ENCODE measurements at regions not wholly inside any gene's neighbourhood (a gene's known extent, or its start where the extent isn't known, plus 50 kb on each side); places are given as distances from the start of the nearest gene placed in this dataset.

GRCh38 chr15:85905751-85906450 lies 111.2 kb upstream of the KLHL25 start:
- peaks cover 6% of the 10 kb centered on the region for H3K27me3 Mint-ChIP-seq
- H3K27ac Mint-ChIP-seq = no peak overlapping the region
- no peak for DNase-seq
- H3K4me3 Mint-ChIP-seq = no peak overlapping the region
- intact Hi-C loops (cut with micrococcal nuclease) = no loop called here
- H3K4me1 Mint-ChIP-seq = no peaks in the 10 kb centered on the region
- H3K9me3 Mint-ChIP-seq = no peaks in the 10 kb centered on the region
- no peaks in the 10 kb centered on the region for H3K36me3 Mint-ChIP-seq (ENCODE audit: low read depth)

GRCh38 chr15:85906640-85907039 lies 111.9 kb upstream of the KLHL25 start:
- H3K36me3 Mint-ChIP-seq (ENCODE audit: low read depth) = no peaks in the 10 kb centered on the region
- H3K4me1 Mint-ChIP-seq = no peaks in the 10 kb centered on the region
- H3K27ac Mint-ChIP-seq = no peak overlapping the region
- peaks cover 6% of the 10 kb centered on the region for H3K27me3 Mint-ChIP-seq
- no peak for DNase-seq
- intact Hi-C loops (cut with micrococcal nuclease) = no loop called here
- no peaks in the 10 kb centered on the region for H3K9me3 Mint-ChIP-seq
- H3K4me3 Mint-ChIP-seq = no peak overlapping the region

- H3K36me3 Mint-ChIP-seq (ENCODE audit: low read depth) = no peaks in the 10 kb centered on the region
- DNase-seq = no peak
- H3K4me1 Mint-ChIP-seq = no peaks in the 10 kb centered on the region
- H3K27ac Mint-ChIP-seq = no peak overlapping the region
- no peaks in the 10 kb centered on the region for H3K9me3 Mint-ChIP-seq
- no peak overlapping the region for H3K4me3 Mint-ChIP-seq
- intact Hi-C loops (cut with micrococcal nuclease) = no loop called here
- peaks cover 6% of the 10 kb centered on the region for H3K27me3 Mint-ChIP-seq
These were observed 116.1 kb upstream of the KLHL25 start for GRCh38 chr15:85910834-85911233.

GRCh38 chr15:85913461-85913860 lies 118.7 kb upstream of the KLHL25 start:
- no peaks in the 10 kb centered on the region for H3K9me3 Mint-ChIP-seq
- no peak overlapping the region for H3K27ac Mint-ChIP-seq
- intact Hi-C loops (cut with micrococcal nuclease) = no loop called here

GRCh38 chr15:85920956-85921355 lies 126.2 kb upstream of the KLHL25 start:
- no peaks in the 10 kb centered on the region for H3K36me3 Mint-ChIP-seq (ENCODE audit: low read depth)
- H3K9me3 Mint-ChIP-seq = no peaks in the 10 kb centered on the region
- intact Hi-C loops (cut with micrococcal nuclease) = no loop called here
- H3K4me3 Mint-ChIP-seq = no peak overlapping the region
- H3K27me3 Mint-ChIP-seq = peaks cover 8% of the 10 kb centered on the region
- no peaks in the 10 kb centered on the region for H3K4me1 Mint-ChIP-seq
- H3K27ac Mint-ChIP-seq = no peak overlapping the region
- DNase-seq = no peak

More at GRCh38 chr15:85913461-85913860, 118.7 kb upstream of the KLHL25 start:
- Mint-ChIP-seq H3K4me1 (no peaks in the 10 kb centered on the region), H3K36me3 (ENCODE audit: low read depth) (no peaks in the 10 kb centered on the region), H3K27me3 (peaks cover 7% of the 10 kb centered on the region), H3K4me3 (no peak overlapping the region)
- DNase-seq = no peak

- H3K36me3 Mint-ChIP-seq (ENCODE audit: low read depth) = no peaks in the 10 kb centered on the region
- peaks cover 3% of the 10 kb centered on the region for H3K4me1 Mint-ChIP-seq
- intact Hi-C loops (cut with micrococcal nuclease) = no loop called here
- DNase-seq = no peak
- no peak overlapping the region for H3K4me3 Mint-ChIP-seq
- no peaks in the 10 kb centered on the region for H3K9me3 Mint-ChIP-seq
- peaks cover 3% of the 10 kb centered on the region for H3K27me3 Mint-ChIP-seq
- H3K27ac Mint-ChIP-seq = no peak overlapping the region
These were observed 129.4 kb upstream of the KLHL25 start for GRCh38 chr15:85924088-85924487.

GRCh38 chr15:85925649-85926237 lies 131.0 kb upstream of the KLHL25 start:
- no peaks in the 10 kb centered on the region for H3K36me3 Mint-ChIP-seq (ENCODE audit: low read depth)
- no peak overlapping the region for H3K4me3 Mint-ChIP-seq
- H3K27me3 Mint-ChIP-seq = peaks cover 7% of the 10 kb centered on the region
- H3K27ac Mint-ChIP-seq = no peak overlapping the region
- no peak for DNase-seq
- intact Hi-C loops (cut with micrococcal nuclease) = no loop called here
- peaks cover 3% of the 10 kb centered on the region for H3K4me1 Mint-ChIP-seq
- no peaks in the 10 kb centered on the region for H3K9me3 Mint-ChIP-seq

GRCh38 chr15:85926834-85927233 lies 132.1 kb upstream of the KLHL25 start:
- no peaks in the 10 kb centered on the region for H3K36me3 Mint-ChIP-seq (ENCODE audit: low read depth)
- DNase-seq = no peak
- H3K4me1 Mint-ChIP-seq = peaks cover 3% of the 10 kb centered on the region
- no peak overlapping the region for H3K4me3 Mint-ChIP-seq
- H3K27ac Mint-ChIP-seq = no peak overlapping the region
- intact Hi-C loops (cut with micrococcal nuclease) = no loop called here
- H3K27me3 Mint-ChIP-seq = peaks cover 7% of the 10 kb centered on the region
- H3K9me3 Mint-ChIP-seq = no peaks in the 10 kb centered on the region

GRCh38 chr15:85927931-85928537 lies 133.3 kb upstream of the KLHL25 start:
- no peak overlapping the region for H3K4me3 Mint-ChIP-seq
- H3K27ac Mint-ChIP-seq = no peak overlapping the region
- intact Hi-C loops (cut with micrococcal nuclease) = no loop called here
- peaks cover 7% of the 10 kb centered on the region for H3K27me3 Mint-ChIP-seq
- H3K4me1 Mint-ChIP-seq = peaks cover 3% of the 10 kb centered on the region
- H3K9me3 Mint-ChIP-seq = no peaks in the 10 kb centered on the region
- DNase-seq = no peak
- no peaks in the 10 kb centered on the region for H3K36me3 Mint-ChIP-seq (ENCODE audit: low read depth)

- H3K4me3 Mint-ChIP-seq = no peak overlapping the region
- DNase-seq = no peak
- H3K9me3 Mint-ChIP-seq = no peaks in the 10 kb centered on the region
- no peak overlapping the region for H3K27ac Mint-ChIP-seq
- no peaks in the 10 kb centered on the region for H3K36me3 Mint-ChIP-seq (ENCODE audit: low read depth)
- intact Hi-C loops (cut with micrococcal nuclease) = no loop called here
- peaks cover 3% of the 10 kb centered on the region for H3K4me1 Mint-ChIP-seq
- peaks cover 6% of the 10 kb centered on the region for H3K27me3 Mint-ChIP-seq
These were observed 135.1 kb upstream of the KLHL25 start for GRCh38 chr15:85929786-85930185.

- intact Hi-C loops (cut with micrococcal nuclease) = no loop called here
- H3K4me1 Mint-ChIP-seq = peaks cover 3% of the 10 kb centered on the region
- H3K27ac Mint-ChIP-seq = no peak overlapping the region
- DNase-seq = no peak
- H3K4me3 Mint-ChIP-seq = no peak overlapping the region
- no peaks in the 10 kb centered on the region for H3K36me3 Mint-ChIP-seq (ENCODE audit: low read depth)
- H3K9me3 Mint-ChIP-seq = no peaks in the 10 kb centered on the region
- H3K27me3 Mint-ChIP-seq = peaks cover 7% of the 10 kb centered on the region
These were observed 137.7 kb upstream of the KLHL25 start for GRCh38 chr15:85932391-85932790.

- Mint-ChIP-seq H3K27me3 (peaks cover 4% of the 10 kb centered on the region), H3K36me3 (ENCODE audit: low read depth) (no peaks in the 10 kb centered on the region), H3K9me3 (no peaks in the 10 kb centered on the region), H3K4me1 (no peaks in the 10 kb centered on the region), H3K27ac (no peak overlapping the region), H3K4me3 (no peak overlapping the region)
- no peak for DNase-seq
- intact Hi-C loops (cut with micrococcal nuclease) = no loop called here
These were observed 140.0 kb upstream of the KLHL25 start for GRCh38 chr15:85934691-85935090.

- DNase-seq = no peak
- Mint-ChIP-seq H3K9me3 (no peaks in the 10 kb centered on the region), H3K4me3 (no peak overlapping the region), H3K27me3 (peaks cover 2% of the 10 kb centered on the region), H3K4me1 (no peaks in the 10 kb centered on the region), H3K27ac (no peak overlapping the region), H3K36me3 (ENCODE audit: low read depth) (no peaks in the 10 kb centered on the region)
- intact Hi-C loops (cut with micrococcal nuclease) = no loop called here
These were observed 140.5 kb upstream of the KLHL25 start for GRCh38 chr15:85935182-85935581.

GRCh38 chr15:85937661-85938060 lies 142.0 kb upstream of the AGBL1 start:
- Mint-ChIP-seq H3K36me3 (ENCODE audit: low read depth) (no peaks in the 10 kb centered on the region), H3K27me3 (peaks cover 2% of the 10 kb centered on the region), H3K27ac (no peak overlapping the region), H3K4me1 (no peaks in the 10 kb centered on the region), H3K9me3 (no peaks in the 10 kb centered on the region), H3K4me3 (no peak overlapping the region)
- DNase-seq = no peak
- intact Hi-C loops (cut with micrococcal nuclease) = no loop called here
